GM10266 (cell line): ENCODE measurements at regions not wholly inside any gene's neighbourhood (a gene's known extent, or its start where the extent isn't known, plus 50 kb on each side); places are given as distances from the start of the nearest gene placed in this dataset.

Source experiments
- DNase-seq: peaks from one replicate; pipeline ENCODE4 v3.0.0; 2012; ENCODE audit errors: extremely low spot score
- TF ChIP-seq, protein P1 (sequence below): IDR thresholded peaks from 2 replicates; pipeline ENCODE4 v1.5.1; 2012; ENCODE audit warnings: mild to moderate bottlenecking, low read depth; ENCODE audit not compliant: control insufficient read depth, insufficient read depth; ENCODE audit errors: missing control alignments

DNA sequence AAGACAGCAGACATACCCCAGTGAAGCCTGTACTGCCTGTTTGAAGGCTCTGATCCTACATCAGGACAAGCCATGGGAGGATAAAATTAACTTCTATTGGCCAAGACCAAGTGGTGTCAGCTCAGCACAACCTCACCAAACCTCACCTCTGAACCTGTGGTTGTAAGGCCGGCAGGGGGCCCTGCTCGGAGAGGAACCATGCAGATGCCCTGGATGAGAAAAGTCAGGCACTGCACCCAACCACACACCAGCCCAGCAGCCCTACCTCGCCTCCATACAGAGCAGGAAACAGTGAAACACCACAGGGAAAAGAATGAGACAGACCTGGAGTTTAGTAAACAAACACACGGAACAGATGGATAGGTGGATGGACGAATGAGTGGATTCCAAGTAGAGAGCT, 70.0 kb upstream of the PAX7 start:
- TF ChIP-seq, protein P1, sequence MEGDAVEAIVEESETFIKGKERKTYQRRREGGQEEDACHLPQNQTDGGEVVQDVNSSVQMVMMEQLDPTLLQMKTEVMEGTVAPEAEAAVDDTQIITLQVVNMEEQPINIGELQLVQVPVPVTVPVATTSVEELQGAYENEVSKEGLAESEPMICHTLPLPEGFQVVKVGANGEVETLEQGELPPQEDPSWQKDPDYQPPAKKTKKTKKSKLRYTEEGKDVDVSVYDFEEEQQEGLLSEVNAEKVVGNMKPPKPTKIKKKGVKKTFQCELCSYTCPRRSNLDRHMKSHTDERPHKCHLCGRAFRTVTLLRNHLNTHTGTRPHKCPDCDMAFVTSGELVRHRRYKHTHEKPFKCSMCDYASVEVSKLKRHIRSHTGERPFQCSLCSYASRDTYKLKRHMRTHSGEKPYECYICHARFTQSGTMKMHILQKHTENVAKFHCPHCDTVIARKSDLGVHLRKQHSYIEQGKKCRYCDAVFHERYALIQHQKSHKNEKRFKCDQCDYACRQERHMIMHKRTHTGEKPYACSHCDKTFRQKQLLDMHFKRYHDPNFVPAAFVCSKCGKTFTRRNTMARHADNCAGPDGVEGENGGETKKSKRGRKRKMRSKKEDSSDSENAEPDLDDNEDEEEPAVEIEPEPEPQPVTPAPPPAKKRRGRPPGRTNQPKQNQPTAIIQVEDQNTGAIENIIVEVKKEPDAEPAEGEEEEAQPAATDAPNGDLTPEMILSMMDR = no peak
- no peak for DNase-seq

DNA sequence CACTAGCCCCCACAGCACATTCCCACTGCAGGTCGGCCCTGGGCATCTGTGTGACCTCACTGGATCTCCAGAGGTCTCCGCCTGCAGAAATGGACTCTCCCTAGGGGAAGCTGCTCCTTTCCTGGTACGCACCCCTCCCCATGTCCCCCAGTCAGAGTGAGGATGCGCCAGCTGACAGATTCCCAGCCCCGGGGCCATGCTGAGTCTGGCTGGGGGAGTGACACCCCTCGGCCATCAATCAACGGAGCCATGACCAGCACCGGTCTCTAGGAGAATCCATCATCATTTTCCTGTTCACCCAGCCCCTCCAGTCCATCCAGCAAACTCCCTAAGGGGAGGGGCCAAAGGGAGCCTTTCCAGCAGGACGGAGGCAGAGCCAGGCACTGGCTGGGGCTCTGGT, 68.7 kb upstream of the PAX7 start:
- TF ChIP-seq, protein P1 = no peak
- DNase-seq = no peak

GRCh38 chr1:18564676-18565075, 66.0 kb upstream of the PAX7 start:
- DNase-seq = no peak
- TF ChIP-seq, protein P1 = no peak

GRCh38 chr1:18565321-18565720, 65.3 kb upstream of the PAX7 start:
- no peak for DNase-seq
- TF ChIP-seq, protein P1 = no peak

GRCh38 chr1:18568489-18568888, 62.2 kb upstream of the PAX7 start:
- TF ChIP-seq, protein P1 = no peak
- no peak for DNase-seq

- no peak for DNase-seq
Observed at GRCh38 chr1:18569251-18569650, 61.4 kb upstream of the PAX7 start.

GRCh38 chr1:18569811-18570545, 60.7 kb upstream of the PAX7 start:
- TF ChIP-seq, protein P1 = no peak
- no peak for DNase-seq

More at GRCh38 chr1:18569251-18569650, 61.4 kb upstream of the PAX7 start:
- TF ChIP-seq, protein P1 = no peak
